Dedifferentiated amniotic fluid mesenchymal stem cell (primary cell): ENCODE measurements at regions not wholly inside any gene's neighbourhood (a gene's known extent, or its start where the extent isn't known, plus 50 kb on each side); places are given as distances from the start of the nearest gene placed in this dataset.

ENCODE experiments used
- DNase-seq: peaks from one replicate; pipeline ENCODE4 v3.0.0-alpha.2; 2016; ENCODE audit errors: extremely low spot score

DNA sequence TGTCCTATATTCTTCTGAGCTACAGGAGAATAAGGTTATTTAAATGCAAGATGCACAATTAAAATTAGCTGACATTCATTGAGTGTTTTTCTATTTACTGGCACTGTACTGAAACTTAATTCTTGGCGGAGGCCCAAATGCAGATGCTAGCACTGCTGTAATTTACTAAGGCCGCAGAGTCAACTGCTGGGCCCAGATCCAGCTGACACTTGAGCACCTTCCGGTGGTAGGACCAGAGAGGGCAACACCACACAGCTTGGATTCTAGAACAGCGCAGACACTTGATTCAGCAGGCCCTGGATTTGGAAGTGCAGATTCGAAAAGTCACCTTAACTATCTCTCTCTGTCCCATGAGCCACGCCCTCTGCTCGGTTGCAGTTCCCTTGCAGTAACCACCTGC is 228.6 kb upstream of the TMEM72 start:
- no peak for DNase-seq

DNA sequence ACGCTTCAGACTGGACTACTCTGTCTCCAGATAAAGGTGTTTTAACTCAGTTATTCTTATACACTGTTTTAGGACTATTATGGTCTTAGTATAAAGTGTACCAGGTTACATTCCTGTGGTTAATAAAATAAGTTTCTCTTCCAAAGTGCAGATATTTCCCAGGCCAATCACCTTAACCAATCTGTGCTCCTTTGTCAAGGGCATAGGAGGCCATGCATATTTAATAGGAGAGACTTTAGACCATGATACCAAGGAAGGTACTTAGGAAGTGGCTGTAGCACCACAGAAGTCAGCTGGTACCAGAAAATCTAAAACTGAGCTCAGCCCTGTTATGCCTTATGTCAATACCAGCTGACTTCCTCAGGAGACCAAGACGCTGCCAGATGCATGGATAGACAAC is 226.5 kb upstream of the TMEM72 start:
- no peak for DNase-seq

DNA sequence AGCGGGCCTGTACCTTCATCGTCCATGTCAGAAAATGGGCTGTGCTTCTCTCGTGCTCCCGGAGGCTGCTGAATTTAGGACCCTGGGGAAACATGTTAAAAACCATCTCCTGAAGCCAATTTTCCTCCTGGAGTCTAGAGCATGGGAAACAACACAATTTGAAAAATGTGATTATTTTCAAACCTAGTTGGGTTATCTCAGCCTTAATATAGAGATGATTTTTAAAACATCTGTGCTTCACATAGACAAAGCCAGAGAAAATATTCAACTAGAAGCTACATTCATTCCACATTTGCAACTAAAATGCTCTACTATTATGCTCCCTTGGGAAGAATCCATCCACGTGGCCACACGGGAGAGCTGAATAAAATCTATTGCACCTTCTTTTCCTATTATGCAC is 225.9 kb upstream of the TMEM72 start:
- DNase-seq, result no peak

DNA sequence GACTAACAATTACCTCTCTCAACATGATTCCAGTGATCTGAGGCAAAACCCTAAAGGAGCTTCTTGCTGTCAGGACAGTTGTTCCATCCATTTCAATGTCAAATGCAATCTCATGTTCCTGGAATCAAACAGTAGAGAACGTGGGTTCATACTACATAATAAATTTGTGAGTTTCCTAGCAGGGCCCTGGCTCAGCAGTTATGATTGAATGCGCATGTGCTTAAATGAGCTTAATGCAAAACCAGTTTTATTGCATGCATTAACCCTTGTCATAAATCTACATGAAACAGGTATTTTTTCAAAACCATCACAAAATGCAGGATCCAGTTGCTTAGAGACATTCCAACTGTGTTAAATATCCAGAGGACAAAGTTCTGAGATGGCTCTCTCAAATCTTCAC is 225.4 kb upstream of the TMEM72 start:
- DNase-seq, result no peak

DNA sequence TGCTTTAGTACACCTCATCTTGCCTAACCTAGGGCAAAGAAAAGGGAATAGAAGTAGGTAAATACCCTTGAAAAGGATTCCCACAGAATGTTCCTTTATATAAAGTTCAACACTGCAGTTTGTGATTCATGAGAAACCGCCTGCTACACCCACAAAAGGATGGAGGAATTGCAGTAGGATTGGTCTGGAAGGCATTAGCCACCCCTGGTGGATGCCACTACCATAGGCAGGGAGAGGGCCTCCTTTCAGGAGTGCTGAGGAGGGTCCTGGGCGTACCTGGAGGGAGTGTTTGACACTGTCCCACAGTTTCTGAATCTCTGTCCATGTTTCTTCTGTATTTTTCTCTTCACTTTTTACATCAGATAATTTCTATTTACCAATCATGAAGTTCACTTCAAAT is 221.8 kb upstream of the TMEM72 start:
- DNase-seq, result no peak

DNA sequence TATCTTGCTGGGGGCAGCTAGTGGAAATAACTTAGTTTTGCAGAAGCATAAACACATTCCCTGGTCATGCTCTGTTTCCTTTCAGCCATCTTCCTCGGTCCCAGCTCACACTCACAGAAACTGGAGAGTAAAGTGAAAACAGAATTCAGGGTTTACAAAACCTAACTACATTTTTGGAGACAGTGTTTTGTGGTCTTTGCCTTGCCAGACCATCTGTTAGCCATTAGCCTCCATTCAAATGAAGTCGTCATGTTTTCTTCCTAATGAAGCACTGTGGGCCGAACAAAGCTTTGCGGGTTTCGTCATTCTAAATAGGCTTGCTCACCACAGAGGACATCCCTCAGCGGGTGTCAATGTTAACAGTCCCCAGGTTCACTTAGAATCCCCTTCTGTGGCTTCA is 214.6 kb upstream of the TMEM72 start:
- peak; percentile 90 for DNase-seq

DNA sequence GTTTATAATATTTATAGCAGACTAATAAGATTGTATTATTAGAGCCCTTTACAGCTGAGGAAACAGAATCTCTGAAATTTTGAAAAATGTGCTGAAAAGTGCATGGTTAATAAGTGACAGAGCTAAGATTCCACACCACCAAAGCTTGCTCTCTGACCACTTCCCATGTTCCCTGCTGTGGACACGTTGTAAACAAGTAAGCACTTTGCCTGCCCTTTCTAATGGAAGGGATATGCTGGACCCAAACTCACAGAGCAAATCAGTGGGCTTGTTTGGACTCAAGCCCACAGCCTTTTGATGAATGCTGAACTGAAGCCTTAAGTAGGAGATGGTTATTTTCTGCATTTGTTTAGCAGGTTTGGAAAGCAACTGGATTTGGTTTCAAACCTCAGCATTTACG is 214.0 kb upstream of the TMEM72 start:
- no peak for DNase-seq

DNA sequence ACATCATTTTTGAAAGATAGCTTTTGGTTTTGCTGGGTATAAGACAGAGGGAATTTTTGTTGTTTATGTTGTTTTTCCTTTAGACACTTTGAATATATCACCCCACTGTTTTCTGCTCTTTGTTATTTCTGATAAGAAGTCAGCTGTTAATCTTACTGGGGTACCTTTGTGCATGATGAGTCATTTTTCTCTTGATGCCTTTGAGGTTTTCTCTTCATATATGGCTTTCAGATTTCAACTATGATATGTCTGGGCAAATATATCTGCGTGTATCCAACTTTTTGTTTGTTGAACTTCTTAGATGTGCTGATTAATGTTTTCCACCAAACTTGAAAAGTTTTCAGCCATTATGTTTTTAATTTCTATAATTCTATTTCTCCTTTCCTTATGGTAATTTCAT is 208.6 kb upstream of the TMEM72 start:
- DNase-seq, result no peak

DNA sequence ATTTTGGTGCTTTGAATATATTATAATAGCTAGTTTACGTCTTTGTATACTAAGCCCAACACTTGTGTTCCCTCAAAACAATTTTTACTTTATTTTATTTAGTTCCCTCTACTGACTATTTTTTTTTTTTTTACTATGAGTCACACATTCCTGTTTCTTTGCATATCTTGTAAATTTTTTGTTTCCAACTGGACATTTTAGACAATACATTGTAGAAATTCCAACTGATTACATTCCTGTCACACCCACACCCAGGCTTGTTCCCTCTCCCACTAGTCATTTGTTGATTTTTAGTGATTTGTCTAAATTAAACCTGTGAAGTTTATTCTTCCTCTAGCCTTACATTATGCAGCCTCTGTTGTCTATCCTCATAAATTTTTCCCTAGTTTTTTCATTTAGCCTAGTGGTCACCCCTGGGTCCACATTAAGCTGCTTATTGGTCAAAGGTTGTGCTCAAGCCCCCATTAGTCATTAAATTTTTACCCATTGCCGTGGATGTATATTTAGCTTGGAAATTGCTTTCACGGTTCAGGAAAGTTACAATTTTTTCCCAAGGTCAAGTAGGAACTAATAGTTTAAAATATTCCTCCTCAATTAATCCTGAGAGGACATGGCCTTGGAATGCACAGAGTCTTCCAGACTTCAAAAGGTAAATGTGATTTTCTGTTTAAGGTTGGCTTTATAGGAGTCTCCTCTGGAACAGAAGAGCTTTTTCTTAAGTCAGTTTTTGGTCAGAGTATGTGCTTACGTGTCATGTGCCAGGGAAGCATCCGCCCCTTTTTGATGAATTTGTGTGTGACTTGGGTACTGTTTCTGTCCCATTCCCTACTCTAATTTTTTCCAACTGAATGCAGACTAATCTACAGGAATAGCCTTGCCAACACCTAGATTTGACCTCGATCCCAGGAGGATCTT is 207.6 kb upstream of the TMEM72 start:
- peak; percentile 79 for DNase-seq

DNA sequence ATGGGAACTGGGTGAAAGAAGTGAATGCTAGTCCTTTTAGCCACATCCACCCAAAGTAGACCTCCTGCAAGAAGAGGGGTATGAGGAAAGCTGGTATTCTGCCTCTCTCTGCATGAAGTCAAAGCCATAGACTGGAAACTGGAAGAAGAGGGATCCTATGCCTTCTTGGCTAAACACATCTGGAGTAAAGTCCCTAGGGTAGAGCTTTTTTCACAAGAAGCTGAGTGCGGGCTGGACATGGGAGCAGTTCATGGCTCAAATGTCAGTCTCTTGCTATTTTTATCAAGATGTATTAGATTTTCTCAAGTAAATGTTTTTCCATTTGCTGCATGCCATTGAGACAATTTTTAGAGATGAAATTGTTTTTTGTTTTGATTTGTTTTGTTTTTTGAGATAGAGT is 206.5 kb upstream of the TMEM72 start:
- DNase-seq, result no peak

DNA sequence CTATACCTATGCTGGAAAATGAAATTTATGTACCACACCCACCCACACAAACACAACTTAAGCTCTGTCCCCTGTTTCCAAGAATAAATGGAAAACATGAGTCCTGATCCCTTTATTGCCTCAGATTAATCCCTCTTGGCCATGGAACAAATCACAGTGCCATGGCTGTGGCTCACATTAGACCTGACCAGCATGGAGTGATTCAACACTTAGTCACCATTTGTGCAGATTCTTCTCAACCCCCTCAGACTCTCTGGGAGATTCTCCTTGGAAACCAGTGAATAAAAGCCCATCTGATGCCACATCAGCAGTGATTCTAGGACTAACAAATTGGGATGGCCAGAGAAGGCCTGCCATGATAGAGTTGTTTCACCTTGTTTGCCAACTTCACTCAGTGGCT is 204.4 kb upstream of the TMEM72 start:
- DNase-seq, result peak; percentile 84

DNA sequence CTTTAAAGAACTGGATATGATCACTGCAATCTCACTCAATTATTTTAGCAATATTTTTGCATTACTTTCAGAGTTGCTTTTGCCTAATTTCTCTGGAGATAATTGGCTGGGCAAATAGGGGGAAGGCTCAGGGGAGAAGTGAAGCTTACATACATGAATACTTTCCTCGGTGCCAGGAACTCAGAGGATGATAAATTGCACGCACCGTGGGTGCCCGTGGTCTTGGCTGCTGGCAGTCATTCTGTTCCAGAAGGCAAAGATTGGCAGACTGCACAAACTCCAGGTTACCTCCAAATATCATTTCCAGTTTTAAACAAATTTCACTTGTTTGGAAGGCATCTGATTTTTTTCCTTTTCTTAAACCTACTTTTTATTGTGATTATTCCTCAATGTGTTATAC is 197.8 kb upstream of the TMEM72 start:
- DNase-seq, result no peak

DNA sequence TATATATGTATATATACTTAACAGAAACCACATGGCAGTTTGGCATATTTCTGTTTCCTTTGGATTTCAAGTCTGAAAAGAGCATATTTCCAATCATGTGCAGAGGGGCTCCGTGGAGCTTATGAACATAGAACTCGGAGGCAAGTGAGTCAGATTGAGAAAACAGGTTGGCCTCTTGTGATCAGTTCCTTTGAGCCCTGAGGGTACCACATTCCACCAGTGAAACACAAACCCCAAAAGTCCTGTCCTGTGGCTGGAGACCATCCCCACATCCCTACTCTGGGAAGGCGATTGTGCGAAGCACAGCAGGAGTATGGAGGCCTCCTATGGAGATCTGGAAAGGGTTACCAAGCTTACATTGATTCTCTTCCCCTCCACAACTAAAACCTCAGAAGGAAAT is 196.7 kb upstream of the TMEM72 start:
- DNase-seq, result no peak

DNA sequence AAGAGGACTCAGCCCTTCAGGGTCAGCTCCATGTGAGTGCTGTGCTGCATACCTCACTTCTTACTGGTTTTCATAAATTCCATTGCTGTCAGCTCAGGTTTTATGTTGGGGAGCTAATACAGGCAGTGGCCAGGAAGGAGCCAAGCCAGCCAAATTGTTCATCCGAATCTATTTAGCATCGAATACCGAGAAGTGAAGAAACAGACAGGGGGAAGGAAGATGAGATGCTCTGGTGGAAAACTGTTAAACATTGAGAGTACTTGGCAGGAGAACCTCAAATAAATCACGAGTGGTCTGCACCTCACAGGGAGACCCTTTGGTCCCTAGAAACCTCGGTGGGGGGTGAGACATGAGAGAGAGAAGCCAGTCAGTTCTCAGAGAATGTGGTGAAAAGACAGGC is 196.0 kb upstream of the TMEM72 start:
- peak; percentile 26 for DNase-seq

DNA sequence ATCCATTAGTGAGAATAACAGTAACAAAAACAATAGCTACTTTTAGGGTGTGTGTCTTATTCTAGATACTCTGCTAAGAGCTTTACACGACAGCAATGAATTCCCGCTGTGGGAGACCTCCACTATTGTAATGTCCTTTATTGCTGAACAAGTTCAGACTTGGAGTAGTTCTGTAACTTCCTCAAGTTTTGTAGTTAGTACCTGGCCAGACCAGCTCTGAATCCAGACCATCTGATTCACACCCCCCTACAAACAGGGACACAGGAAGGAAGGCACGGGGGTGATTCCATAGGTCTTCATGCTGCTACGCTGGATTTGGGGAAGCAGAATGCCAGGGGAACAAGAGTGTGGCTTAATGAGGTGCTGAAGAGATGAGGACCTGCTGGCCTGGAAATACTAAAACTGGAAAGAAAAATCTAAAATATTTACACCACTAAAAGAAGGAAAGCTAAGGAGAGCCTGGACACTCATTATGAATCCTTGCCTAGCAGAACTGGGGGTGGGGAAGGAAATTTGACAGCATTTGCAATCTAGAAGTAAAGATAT is 194.6 kb upstream of the TMEM72 start:
- no peak for DNase-seq

DNA sequence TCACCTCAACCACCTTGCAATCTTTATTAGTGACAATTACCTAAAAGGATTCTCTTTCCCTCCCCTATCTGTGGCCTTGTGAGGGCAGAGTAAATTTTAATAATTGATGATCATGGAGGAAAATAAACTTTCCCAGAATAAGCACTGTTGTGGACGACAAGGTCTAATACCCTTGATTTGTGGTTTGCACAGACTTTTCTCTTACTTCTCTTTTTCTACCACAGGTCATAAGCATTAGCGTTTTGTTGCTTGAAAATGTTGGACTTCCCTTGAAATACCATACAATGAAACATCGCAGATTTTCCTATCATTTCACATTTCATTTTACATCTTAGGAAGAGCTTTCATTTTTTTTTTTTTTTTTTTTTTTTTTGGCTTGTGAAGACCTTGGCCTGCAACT is 188.1 kb upstream of the TMEM72 start:
- no peak for DNase-seq

DNA sequence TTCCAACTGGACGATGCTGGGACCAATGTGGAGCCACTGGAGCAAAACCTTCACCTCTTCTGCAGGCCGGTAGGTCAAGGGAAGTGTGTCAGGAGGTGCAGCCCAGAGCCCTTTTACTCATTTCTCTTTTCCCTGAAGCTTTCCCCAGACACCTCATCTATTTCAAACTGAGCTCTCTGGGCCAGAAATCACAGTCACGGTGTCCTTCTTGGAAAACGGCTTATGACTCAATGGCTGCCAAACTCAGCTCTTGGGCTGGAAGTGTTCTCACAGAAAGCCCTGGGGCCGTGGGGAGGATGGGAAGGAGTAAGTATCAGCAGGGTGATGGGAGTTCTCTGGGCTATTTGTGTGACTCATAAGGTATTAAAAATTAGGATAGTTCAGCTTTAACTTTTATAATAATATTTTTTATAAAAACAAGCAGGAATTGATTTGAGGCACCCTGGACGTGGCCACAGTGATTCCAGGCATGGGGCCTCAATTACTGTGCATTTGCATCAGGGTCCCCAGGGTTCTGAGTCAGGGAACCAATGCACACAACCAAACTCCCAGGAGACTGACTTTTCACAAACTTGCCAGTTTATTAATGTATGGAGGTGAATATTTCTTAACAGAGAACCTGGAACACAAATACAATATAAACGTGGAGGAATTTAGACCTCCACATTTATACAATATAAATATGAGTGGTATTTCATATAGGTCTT is 187.4 kb upstream of the TMEM72 start:
- peak; percentile 57 for DNase-seq

DNA sequence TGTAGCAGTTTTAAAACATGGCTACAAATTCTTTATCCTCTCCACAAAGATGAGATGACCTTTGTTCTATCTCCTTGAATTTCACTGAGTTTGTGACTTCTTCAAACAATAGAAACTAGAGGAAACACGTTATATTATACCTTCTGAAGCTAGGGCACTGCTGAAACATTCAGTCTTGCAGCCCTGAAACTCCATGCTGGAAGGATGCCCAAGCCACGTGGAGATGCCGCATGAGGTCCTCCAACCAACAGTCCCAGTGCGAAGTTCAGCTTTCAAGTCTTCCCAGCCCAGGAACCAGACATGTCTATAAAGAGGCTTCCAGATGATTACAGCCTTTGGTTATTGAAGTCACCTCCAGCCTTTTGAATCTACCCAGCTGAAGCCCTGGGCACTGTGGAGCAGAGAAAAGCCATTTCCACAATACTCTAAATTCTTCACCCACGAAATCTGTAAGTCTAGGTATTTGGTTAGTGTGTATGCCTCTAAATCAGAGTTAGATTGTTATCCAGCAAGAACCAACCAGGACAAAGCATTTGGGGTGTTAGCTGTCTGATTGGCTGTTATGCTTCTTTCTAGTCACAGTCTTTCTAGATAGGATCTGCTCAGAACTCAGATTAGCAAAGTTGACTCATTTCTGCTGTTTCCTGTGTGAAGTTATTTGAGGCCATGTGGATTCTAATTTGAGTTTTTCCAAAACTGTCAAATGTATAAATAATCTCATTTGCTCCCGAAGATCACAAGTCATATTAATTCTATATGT is 186.5 kb upstream of the TMEM72 start:
- DNase-seq, result peak; percentile 28

DNA sequence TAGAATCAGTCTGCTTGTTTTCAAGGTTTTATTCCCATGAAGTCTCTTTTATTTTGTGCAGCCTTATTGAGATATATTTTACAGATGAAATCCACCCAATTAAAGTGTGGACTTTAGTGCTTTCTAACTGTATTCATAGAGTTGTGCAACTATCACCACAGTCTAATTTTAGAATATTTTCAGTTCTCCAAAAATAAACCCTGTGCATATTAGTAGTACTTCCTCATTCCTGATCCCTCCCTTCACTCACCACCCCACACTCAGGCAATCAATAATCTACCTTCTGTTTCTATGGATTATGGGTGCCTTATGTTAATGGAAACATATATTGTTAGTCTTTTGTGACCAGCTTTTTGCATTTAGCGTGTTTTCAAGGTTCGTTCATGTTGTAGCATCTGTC is 185.7 kb upstream of the TMEM72 start:
- DNase-seq, result peak; percentile 26

DNA sequence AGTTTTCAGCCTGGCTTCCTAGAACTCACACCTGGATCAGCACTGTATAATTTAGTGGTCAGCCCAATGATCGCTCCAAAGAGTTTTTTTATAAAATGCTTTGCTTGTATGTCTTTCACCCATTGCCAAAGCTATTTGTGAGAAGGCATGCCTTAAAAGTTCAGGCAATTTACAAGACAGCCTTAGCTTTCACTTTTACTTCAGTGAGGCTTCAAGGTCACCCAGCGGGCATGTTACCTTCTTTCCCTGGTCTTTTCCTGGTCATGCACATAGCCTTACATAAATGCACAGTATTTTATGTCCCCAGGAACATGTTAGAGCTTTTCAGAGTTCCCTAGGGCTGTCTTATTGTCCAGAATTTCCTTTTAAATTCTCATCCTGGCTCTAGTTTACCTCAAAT is 179.9 kb upstream of the TMEM72 start:
- DNase-seq, result no peak

DNA sequence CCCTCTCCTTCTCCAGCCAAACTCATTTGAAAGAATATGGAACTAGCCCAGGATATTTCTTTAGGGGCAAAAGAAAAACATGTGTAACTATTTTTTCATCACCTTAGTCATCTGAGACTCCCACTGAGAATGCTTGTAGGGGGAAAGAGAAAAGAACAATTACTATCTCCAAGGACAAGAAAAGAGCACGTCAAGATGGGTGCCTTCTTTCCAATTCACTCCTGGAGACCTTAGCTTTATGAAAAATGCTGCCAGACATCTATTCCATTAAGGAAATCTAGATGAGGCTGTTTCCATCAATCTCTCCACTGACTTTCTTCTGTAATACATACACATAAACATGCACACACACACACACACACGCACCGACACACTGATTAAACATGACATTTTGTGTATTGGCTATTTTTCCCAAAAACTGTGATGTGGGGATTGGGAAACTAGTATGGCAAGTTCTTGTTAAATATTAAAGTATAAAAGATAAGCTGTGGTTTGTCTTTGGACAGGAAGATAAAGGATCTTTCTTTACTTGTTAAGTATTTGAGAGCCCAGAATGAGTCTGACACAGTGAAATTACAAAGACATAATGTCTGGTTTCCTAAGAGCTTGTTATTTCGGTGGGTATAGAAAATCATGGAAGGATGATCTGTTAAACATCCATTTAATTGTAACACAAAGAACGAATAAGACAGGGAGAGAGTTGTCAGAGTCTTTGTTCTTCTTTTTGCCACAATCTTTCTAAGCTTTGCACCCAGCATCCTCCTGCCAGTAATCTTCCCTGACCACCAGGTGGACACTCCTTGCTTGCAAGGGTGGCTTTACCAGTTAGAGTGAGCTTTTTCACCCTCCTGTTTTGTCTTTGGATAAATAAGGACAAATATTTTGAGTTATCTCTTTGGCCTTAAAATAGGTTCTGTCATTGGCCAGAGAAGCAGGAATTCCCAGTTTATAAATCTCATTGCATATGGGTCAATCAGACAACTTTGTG is 177.3 kb upstream of the TMEM72 start:
- no peak for DNase-seq
